Breast epithelium (tissue), 3 donors: ENCODE measurements at regions not wholly inside any gene's neighbourhood (a gene's known extent, or its start where the extent isn't known, plus 50 kb on each side); places are given as distances from the start of the nearest gene placed in this dataset.

Experiments
- POLR2AphosphoS5 ChIP-seq, 3 donors: sonication (generic); formaldehyde crosslinking; IDR thresholded peaks; one replicate each; pipeline ENCODE4 v1.6.1; 2017; ENCODE audit warnings: antibody characterized with exemption in 3 of 3
- TF ChIP-seq, protein P1 (sequence below), 3 donors: fragments of 450-650 bp; IDR thresholded peaks; one replicate each; pipeline ENCODE4 v1.5.1; 2016 to 2017; ENCODE audit warnings: antibody characterized with exemption in 3 of 3, mild to moderate bottlenecking in 3 of 3, moderate library complexity in 3 of 3

DNA sequence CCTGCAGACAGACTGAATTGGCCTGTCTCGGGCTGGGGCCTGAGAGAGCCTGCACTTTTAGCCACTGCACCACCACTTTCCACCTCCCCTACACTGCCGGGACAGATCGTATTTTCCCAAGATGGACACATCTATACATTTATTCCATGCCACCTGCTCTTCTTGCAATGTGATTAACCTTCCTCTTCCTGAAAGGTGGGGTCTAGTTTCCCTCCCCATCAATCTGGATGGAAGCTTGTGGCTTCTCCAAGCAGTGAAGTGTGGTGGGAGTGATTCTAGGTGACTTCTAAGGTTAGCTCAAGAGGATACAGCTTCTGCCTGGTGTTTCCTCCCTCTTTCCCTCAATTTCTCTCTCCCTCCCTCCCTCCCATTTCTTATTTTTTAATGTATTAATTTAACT, 143.7 kb downstream of the GPCPD1 start:
- TF ChIP-seq, protein P1, sequence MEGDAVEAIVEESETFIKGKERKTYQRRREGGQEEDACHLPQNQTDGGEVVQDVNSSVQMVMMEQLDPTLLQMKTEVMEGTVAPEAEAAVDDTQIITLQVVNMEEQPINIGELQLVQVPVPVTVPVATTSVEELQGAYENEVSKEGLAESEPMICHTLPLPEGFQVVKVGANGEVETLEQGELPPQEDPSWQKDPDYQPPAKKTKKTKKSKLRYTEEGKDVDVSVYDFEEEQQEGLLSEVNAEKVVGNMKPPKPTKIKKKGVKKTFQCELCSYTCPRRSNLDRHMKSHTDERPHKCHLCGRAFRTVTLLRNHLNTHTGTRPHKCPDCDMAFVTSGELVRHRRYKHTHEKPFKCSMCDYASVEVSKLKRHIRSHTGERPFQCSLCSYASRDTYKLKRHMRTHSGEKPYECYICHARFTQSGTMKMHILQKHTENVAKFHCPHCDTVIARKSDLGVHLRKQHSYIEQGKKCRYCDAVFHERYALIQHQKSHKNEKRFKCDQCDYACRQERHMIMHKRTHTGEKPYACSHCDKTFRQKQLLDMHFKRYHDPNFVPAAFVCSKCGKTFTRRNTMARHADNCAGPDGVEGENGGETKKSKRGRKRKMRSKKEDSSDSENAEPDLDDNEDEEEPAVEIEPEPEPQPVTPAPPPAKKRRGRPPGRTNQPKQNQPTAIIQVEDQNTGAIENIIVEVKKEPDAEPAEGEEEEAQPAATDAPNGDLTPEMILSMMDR (IDR thresholded peaks at IDR 0.05), result no peak
- no peak for TF ChIP-seq POLR2AphosphoS5 (IDR thresholded peaks at IDR 0.05)
